ENCODE measurements at regions not wholly inside any gene's neighbourhood (a gene's known extent, or its start where the extent isn't known, plus 50 kb on each side); places are given as distances from the start of the nearest gene placed in this dataset.
"Not testable (repeated sequence)": the region's sequence is repeated elsewhere in the genome, so short reads cannot be mapped to it uniquely, and the experiment has no call there.

DNA sequence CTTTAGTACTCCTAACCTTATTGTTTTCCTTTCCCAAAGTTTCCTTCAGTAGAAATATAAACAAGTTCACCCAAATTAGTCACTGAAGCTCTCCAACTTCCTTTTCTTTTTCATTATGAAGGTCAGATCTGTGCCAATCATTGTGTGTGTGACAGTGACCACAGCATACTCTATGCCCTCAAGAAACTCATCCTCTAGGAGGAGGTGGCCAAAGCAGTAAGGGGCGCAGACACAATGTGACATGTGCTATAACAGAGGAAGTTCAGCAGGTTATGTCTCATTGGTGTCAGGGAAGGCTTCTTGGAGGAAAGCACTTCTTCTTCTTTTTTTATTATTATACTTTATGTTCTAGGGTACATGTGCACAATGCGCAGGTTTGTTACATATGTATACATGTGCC, 60.0 kb upstream of the PSME4 start:
- DNase-seq = no peak

DNA sequence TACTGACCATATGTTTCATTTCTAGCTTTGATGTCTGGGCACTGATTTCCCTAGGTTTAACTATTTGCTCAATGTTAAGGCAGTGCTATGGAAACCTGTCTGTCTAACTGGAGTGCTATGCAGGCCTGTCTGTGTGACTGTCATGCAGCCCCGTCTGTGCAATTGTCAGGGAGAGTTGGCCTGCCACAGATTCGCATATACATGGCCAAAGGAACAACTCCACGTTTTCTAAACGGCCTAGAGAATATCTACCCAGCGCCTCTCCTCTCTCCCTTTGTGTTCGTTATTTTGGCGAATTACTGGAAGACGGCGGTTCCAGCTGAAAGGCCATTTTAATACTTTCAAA, 59.6 kb upstream of the PSME4 start:
- DNase-seq = no peak

- DNase-seq = no peak
Observed at GRCh38 chr2:54029721-54030395, 59.1 kb upstream of the PSME4 start.

DNA sequence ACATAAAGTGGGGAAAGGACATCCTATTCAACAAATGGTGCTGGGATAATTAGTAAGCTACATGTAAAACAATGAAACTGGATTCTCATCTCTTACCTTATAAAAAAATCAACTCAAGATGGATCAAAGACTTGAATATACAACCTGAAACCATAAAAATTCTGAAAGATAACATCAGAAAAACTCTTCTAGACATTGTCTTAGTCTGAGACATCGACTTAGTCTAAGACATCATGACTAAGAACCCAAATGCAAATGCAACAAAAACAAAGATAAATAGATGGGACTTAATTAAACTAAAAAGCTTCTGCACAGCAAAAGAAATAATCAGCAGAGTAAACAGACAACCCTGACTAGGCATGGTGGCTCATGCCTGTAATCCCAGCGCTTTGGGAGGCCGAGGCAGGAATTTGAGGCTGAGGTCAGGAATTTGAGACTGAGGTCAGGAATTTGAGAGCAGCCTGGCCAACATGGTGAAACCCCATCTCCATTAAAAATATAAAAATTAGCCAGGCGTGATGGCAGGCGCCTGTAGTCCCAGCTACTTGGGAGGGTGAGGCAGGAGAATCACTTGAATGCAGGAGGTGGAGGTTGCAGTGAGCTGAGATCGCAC, 54.8 kb upstream of the PSME4 start:
- not testable (repeated sequence) for DNase-seq

- no peak for DNase-seq
Observed at GRCh38 chr2:54024576-54024975, 53.8 kb upstream of the PSME4 start.

DNA sequence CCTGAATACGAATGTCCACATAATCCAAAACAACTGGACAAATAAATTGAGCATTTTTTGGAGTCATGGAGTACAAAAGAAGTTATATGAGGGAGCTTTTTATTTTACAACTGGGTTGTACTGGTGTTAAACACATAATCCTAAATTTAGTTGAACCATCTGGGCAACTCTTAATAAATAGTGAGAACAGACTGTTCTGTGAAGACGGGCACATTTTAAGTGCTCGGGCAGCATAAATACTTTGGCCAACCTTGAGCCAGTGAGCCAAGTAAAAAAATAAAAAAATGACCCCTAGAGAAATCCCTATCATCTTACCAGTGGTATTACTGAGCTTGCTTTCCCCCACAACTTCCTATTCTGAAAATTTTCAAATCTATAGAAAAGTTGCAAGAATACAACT, 50.9 kb upstream of the PSME4 start:
- DNase-seq = no peak

- no peak for DNase-seq
Observed at GRCh38 chr2:54020793-54021414, 50.1 kb upstream of the PSME4 start.

All from stimulated activated CD4-positive, alpha-beta T cell treated with anti-CD3 and anti-CD28 coated beads, Interleukin-4, amount 100 ng/mL, for 24 hours (primary cell).